MM.1S (cell line): ENCODE measurements at regions not wholly inside any gene's neighbourhood (a gene's known extent, or its start where the extent isn't known, plus 50 kb on each side); places are given as distances from the start of the nearest gene placed in this dataset.

Experiments
- DNase-seq: peaks from one replicate; pipeline ENCODE4 v3.0.0-alpha.2; 2015
- H2AFZ ChIP-seq: fragments of 300-600 bp; sonication (generic); 2 replicates; pipeline ENCODE4 v1.6.0; 2016; ENCODE audit warnings: antibody characterized with exemption, low read length
- H3F3A ChIP-seq: fragments of 300-600 bp; sonication (generic); 2 replicates; pipeline ENCODE4 v1.6.1; 2016; ENCODE audit warnings: mild to moderate bottlenecking, antibody characterized with exemption, low read length, moderate library complexity, mixed read lengths; ENCODE audit not compliant: insufficient read depth
- H3K27ac ChIP-seq: fragments of 300-600 bp; sonication (generic); 2 replicates; pipeline ENCODE4 v1.5.1; 2016; ENCODE audit warnings: mild to moderate bottlenecking, low read length
- H3K27me3 ChIP-seq: fragments of 300-600 bp; sonication (generic); replicated peaks from 2 replicates; pipeline ENCODE4 v1.6.0; 2016; ENCODE audit warnings: low read length; ENCODE audit not compliant: insufficient read depth
- H3K36me3 ChIP-seq: fragments of 300-600 bp; sonication (generic); replicated peaks from 2 replicates; pipeline ENCODE4 v1.6.1; 2016; ENCODE audit warnings: mild to moderate bottlenecking, low read length, mixed read lengths; ENCODE audit not compliant: insufficient read depth
- H3K4me1 ChIP-seq: fragments of 300-600 bp; sonication (generic); 2 replicates; pipeline ENCODE4 v1.6.1; 2016; ENCODE audit warnings: low read length, mixed read lengths
- H3K4me2 ChIP-seq: fragments of 300-600 bp; sonication (generic); 2 replicates; pipeline ENCODE4 v1.6.0; 2016; ENCODE audit warnings: low read depth, low read length
- H3K4me3 ChIP-seq: fragments of 300-600 bp; sonication (generic); 2 replicates; pipeline ENCODE4 v1.5.1; 2016; ENCODE audit warnings: low read length, mixed read lengths
- H3K79me2 ChIP-seq: fragments of 300-600 bp; sonication (generic); 2 replicates; pipeline ENCODE4 v1.6.1; 2016; ENCODE audit warnings: mixed run types, low read length, mixed read lengths
- H3K9ac ChIP-seq: fragments of 300-600 bp; sonication (generic); 2 replicates; pipeline ENCODE4 v1.6.1; 2016; ENCODE audit warnings: low read length, mixed read lengths
- H3K9me2 ChIP-seq: fragments of 300-600 bp; sonication (generic); replicated peaks from 2 replicates; pipeline ENCODE4 v1.6.1; 2016; ENCODE audit warnings: mild to moderate bottlenecking, low read length, mixed read lengths; ENCODE audit not compliant: insufficient read depth
- H3K9me3 ChIP-seq: fragments of 300-600 bp; sonication (generic); replicated peaks from 2 replicates; pipeline ENCODE4 v1.6.1; 2016; ENCODE audit warnings: mild to moderate bottlenecking, low read length, mixed read lengths; ENCODE audit not compliant: insufficient read depth
- H4K20me1 ChIP-seq: fragments of 300-600 bp; sonication (generic); 2 replicates; pipeline ENCODE4 v1.6.1; 2016; ENCODE audit warnings: mild to moderate bottlenecking, low read length, moderate library complexity, mixed read lengths; ENCODE audit not compliant: insufficient read depth
- EZH2 ChIP-seq: fragments of 300-600 bp; sonication (generic); optimal IDR thresholded peaks from 2 replicates; pipeline ENCODE3; 2017; ENCODE audit warnings: low read depth, mild to moderate bottlenecking, antibody characterized with exemption, low read length, mixed read lengths
- EZH2phosphoT487 ChIP-seq: fragments of 300-600 bp; sonication (generic); IDR thresholded peaks from 2 replicates; pipeline ENCODE4 v1.6.1; 2018; ENCODE audit warnings: antibody characterized with exemption, low read length
- TF ChIP-seq, protein P1 (sequence below): fragments of 300-600 bp; sonication (generic); IDR thresholded peaks from 2 replicates; pipeline ENCODE4 v1.5.1; 2016; ENCODE audit warnings: antibody characterized with exemption, low read length, mixed read lengths

DNA sequence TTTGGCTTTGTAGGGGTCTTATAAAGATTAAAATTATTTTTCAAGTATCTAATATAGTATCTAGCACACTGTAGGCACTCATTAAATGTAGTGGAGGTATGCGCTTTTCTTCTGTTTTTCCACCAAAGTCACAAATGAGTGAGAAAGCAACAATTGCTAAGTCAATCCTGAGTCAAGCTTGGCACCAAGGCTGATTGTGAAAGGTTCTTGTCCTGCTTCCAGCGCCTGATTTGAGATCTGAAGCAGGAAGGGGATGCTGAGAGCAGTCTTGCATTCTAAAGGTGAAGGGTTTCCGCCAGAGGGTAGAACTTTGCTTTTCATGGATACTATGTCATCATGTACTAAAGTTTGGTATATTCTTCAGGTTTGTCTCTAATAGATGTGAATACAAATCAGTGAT, 64.9 kb upstream of the DAAM1 start:
- no peak for TF ChIP-seq EZH2
- TF ChIP-seq, protein P1, sequence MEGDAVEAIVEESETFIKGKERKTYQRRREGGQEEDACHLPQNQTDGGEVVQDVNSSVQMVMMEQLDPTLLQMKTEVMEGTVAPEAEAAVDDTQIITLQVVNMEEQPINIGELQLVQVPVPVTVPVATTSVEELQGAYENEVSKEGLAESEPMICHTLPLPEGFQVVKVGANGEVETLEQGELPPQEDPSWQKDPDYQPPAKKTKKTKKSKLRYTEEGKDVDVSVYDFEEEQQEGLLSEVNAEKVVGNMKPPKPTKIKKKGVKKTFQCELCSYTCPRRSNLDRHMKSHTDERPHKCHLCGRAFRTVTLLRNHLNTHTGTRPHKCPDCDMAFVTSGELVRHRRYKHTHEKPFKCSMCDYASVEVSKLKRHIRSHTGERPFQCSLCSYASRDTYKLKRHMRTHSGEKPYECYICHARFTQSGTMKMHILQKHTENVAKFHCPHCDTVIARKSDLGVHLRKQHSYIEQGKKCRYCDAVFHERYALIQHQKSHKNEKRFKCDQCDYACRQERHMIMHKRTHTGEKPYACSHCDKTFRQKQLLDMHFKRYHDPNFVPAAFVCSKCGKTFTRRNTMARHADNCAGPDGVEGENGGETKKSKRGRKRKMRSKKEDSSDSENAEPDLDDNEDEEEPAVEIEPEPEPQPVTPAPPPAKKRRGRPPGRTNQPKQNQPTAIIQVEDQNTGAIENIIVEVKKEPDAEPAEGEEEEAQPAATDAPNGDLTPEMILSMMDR = no peak
- TF ChIP-seq EZH2phosphoT487 = no peak
- Histone ChIP-seq H3K27me3 (no peaks in the 10 kb centered on the region), H3K36me3 (no peaks in the 10 kb centered on the region)

DNA sequence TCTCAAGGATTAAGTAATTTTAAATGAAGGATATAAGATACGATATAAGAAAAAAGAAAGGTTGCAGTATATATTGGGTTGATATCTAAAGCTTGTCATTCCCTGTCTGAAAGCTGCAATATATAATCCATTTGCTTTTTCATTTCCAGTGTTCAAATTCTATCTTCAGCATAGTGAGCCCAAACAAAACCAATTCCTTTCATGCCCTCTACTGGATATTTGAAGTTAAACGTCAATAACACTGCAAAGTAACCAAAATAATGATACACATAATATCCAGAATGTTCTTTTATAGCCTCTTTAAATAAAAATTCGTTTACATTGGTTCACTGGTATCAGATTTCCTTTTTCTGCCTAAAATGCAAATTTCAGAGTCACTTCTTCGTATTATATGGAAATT, 64.5 kb upstream of the DAAM1 start:
- Histone ChIP-seq H3K27me3 (no peaks in the 10 kb centered on the region), H3K4me1 (no peaks in the 10 kb centered on the region), H3K27ac (no peak overlapping the region), H3K4me3 (no peak overlapping the region), H3F3A (no peaks in the 10 kb centered on the region), H3K9me2 (no peaks in the 10 kb centered on the region), H3K4me2 (no peak overlapping the region), H3K9ac (no peak overlapping the region), H3K36me3 (no peaks in the 10 kb centered on the region), H3K79me2 (no peaks in the 10 kb centered on the region), H2AFZ (no peak overlapping the region), H4K20me1 (no peaks in the 10 kb centered on the region), H3K9me3 (no peaks in the 10 kb centered on the region)
- DNase-seq = no peak
- TF ChIP-seq EZH2phosphoT487 (no peak), EZH2 (no peak)
- TF ChIP-seq, protein P1 = peak; percentile 12; the same call in 1 of the 2 replicates

More for the DNA sequence above, 64.9 kb upstream of the DAAM1 start:
- Histone ChIP-seq H3K4me2 (no peak overlapping the region), H3K9me2 (no peaks in the 10 kb centered on the region), H4K20me1 (no peaks in the 10 kb centered on the region), H3K27ac (no peak overlapping the region), H3K4me3 (no peak overlapping the region), H3K4me1 (no peaks in the 10 kb centered on the region), H2AFZ (no peak overlapping the region), H3K9me3 (no peaks in the 10 kb centered on the region), H3F3A (no peaks in the 10 kb centered on the region), H3K79me2 (no peaks in the 10 kb centered on the region), H3K9ac (no peak overlapping the region)
- DNase-seq = no peak

DNA sequence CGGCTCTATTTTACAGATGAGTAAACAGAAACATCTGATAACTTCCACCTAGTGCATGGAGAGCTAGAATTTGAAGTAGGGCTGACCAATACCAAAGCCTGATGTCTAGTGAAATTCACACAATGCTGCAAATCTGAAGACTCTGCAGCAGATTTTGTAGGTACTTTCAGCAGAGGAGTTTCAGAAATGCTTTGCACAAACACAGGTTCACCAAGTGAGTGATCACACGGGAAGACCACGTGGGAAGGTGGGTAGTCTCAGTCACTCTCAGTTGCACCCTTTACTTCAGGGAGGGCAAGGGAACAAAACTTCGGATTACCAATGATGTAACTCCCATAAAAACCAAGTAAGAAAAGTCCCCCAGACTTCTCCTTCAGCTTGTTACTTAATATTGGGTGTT, 63.3 kb upstream of the DAAM1 start:
- Histone ChIP-seq H3F3A (no peaks in the 10 kb centered on the region), H3K4me1 (no peaks in the 10 kb centered on the region), H3K36me3 (no peaks in the 10 kb centered on the region), H3K27me3 (no peaks in the 10 kb centered on the region), H3K9ac (no peak overlapping the region), H3K9me3 (no peaks in the 10 kb centered on the region), H3K79me2 (no peaks in the 10 kb centered on the region), H3K27ac (no peak overlapping the region), H4K20me1 (no peaks in the 10 kb centered on the region), H2AFZ (no peak overlapping the region), H3K4me2 (no peak overlapping the region), H3K4me3 (no peak overlapping the region), H3K9me2 (no peaks in the 10 kb centered on the region)
- peak; percentile 21 for DNase-seq
- TF ChIP-seq EZH2phosphoT487 (no peak), EZH2 (no peak)
- TF ChIP-seq, protein P1 = no peak
